ENCODE measurements at regions not wholly inside any gene's neighbourhood (a gene's known extent, or its start where the extent isn't known, plus 50 kb on each side); places are given as distances from the start of the nearest gene placed in this dataset.

GRCh38 chr2:4370422-4371090 is 667.2 kb downstream of the DCDC2C start:
- TF ChIP-seq SUZ12 (IDR thresholded peaks at IDR 0.05; ENCODE audit: extremely low read depth, insufficient read depth, insufficient read length), result no peak
- TF ChIP-seq ZNF274 (IDR thresholded peaks at IDR 0.05; ENCODE audit: low read depth, low read length), result no peak
